D721Med (cell line): ENCODE measurements at regions not wholly inside any gene's neighbourhood (a gene's known extent, or its start where the extent isn't known, plus 50 kb on each side); places are given as distances from the start of the nearest gene placed in this dataset.

Experiments used
- DNase-seq: peaks from one replicate; pipeline ENCODE4 v3.0.0; 2011; ENCODE audit warnings: low spot score; ENCODE audit not compliant: insufficient read length
- FAIRE-seq: peaks from 2 replicates; lab custom pipeline; 2011; peaks lifted over from hg19 to GRCh38; lab: Jason Lieb, UNC
- TF ChIP-seq, protein P1 (sequence below): IDR thresholded peaks from 2 replicates; pipeline ENCODE4 v1.5.1; 2012; ENCODE audit warnings: mild to moderate bottlenecking, control low read depth; ENCODE audit not compliant: insufficient read depth; ENCODE audit errors: missing control alignments

GRCh38 chr2:200086911-200087310 is 131.5 kb downstream of the MAIP1 start:
- DNase-seq, result peak; percentile 43

DNA sequence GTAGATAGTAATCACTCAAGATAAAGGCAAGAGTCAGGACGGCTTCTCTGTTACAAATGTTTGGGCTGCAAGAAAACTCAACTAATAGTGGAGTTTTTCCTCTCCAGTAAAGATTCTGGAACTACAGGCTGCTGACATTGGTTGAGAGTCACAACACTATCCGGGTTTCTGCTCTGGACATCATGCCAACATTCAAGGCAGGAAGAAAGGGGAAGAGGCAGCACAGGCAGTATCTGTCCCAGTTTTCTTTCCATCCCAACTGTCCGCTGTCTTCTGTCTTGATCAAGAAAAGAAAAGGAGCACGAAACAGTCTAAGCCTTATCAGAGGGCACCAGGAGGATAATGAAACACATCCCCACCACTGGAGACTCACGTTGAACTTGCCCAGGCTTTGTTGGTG is 132.1 kb downstream of the MAIP1 start:
- FAIRE-seq (no peak), DNase-seq (no peak)
- TF ChIP-seq, protein P1, sequence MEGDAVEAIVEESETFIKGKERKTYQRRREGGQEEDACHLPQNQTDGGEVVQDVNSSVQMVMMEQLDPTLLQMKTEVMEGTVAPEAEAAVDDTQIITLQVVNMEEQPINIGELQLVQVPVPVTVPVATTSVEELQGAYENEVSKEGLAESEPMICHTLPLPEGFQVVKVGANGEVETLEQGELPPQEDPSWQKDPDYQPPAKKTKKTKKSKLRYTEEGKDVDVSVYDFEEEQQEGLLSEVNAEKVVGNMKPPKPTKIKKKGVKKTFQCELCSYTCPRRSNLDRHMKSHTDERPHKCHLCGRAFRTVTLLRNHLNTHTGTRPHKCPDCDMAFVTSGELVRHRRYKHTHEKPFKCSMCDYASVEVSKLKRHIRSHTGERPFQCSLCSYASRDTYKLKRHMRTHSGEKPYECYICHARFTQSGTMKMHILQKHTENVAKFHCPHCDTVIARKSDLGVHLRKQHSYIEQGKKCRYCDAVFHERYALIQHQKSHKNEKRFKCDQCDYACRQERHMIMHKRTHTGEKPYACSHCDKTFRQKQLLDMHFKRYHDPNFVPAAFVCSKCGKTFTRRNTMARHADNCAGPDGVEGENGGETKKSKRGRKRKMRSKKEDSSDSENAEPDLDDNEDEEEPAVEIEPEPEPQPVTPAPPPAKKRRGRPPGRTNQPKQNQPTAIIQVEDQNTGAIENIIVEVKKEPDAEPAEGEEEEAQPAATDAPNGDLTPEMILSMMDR, result no peak

More at GRCh38 chr2:200086911-200087310, 131.5 kb downstream of the MAIP1 start:
- peak; percentile 83 for FAIRE-seq
- TF ChIP-seq, protein P1, result no peak

- no peak for DNase-seq
- no peak for FAIRE-seq
- TF ChIP-seq, protein P1, result no peak
These were observed 133.8 kb downstream of the MAIP1 start for GRCh38 chr2:200089040-200089755.

- TF ChIP-seq, protein P1, result no peak
- no peak for FAIRE-seq
- no peak for DNase-seq
These were observed 134.4 kb downstream of the MAIP1 start for GRCh38 chr2:200089756-200090109.

- TF ChIP-seq, protein P1, result no peak
- DNase-seq, result no peak
- no peak for FAIRE-seq
These were observed 135.3 kb downstream of the MAIP1 start for GRCh38 chr2:200090683-200091082.

GRCh38 chr2:200091126-200091525 is 135.7 kb downstream of the MAIP1 start:
- DNase-seq, result no peak
- TF ChIP-seq, protein P1, result no peak
- no peak for FAIRE-seq

GRCh38 chr2:200092235-200092634 is 136.9 kb downstream of the MAIP1 start:
- TF ChIP-seq, protein P1, result no peak
- FAIRE-seq (no peak), DNase-seq (no peak)
